Activated CD4-positive, alpha-beta T cell treated with anti-CD3 and anti-CD28 coated beads for 48 hours (primary cell): ENCODE measurements at regions not wholly inside any gene's neighbourhood (a gene's known extent, or its start where the extent isn't known, plus 50 kb on each side); places are given as distances from the start of the nearest gene placed in this dataset.

Experiments
- DNase-seq: peaks from one replicate; pipeline ENCODE4 v3.0.0-alpha.2; 2020

GRCh38 chr17:5788266-5788900 is 204.1 kb upstream of the NLRP1 start:
- DNase-seq: no peak

- no peak for DNase-seq
These were observed 205.2 kb upstream of the NLRP1 start for GRCh38 chr17:5789528-5789927.

- DNase-seq: no peak
These were observed 208.8 kb upstream of the NLRP1 start for GRCh38 chr17:5793157-5793556.

GRCh38 chr17:5793899-5794298 is 209.6 kb upstream of the NLRP1 start:
- DNase-seq: no peak

- no peak for DNase-seq
These were observed 210.1 kb upstream of the NLRP1 start for GRCh38 chr17:5794385-5794784.

GRCh38 chr17:5794881-5795506 is 210.7 kb upstream of the NLRP1 start:
- DNase-seq: no peak

- DNase-seq: no peak
These were observed 213.2 kb upstream of the NLRP1 start for GRCh38 chr17:5797447-5798050.

GRCh38 chr17:5798094-5798493 is 213.8 kb upstream of the NLRP1 start:
- no peak for DNase-seq

- DNase-seq: no peak
These were observed 215.8 kb upstream of the NLRP1 start for GRCh38 chr17:5800131-5800530.

- DNase-seq: no peak
These were observed 216.3 kb upstream of the NLRP1 start for GRCh38 chr17:5800646-5801045.

- no peak for DNase-seq
These were observed 219.9 kb upstream of the NLRP1 start for GRCh38 chr17:5804251-5804650.

- no peak for DNase-seq
These were observed 224.7 kb upstream of the NLRP1 start for GRCh38 chr17:5809056-5809455.

- DNase-seq: no peak
These were observed 225.4 kb upstream of the NLRP1 start for GRCh38 chr17:5809580-5810188.

GRCh38 chr17:5812590-5812989 is 228.3 kb upstream of the NLRP1 start:
- no peak for DNase-seq

- no peak for DNase-seq
These were observed 229.0 kb upstream of the NLRP1 start for GRCh38 chr17:5813357-5813756.

- DNase-seq: no peak
These were observed 231.1 kb upstream of the NLRP1 start for GRCh38 chr17:5815396-5815795.

GRCh38 chr17:5816491-5817070 is 232.3 kb upstream of the NLRP1 start:
- DNase-seq: no peak

- DNase-seq: no peak
These were observed 233.4 kb upstream of the NLRP1 start for GRCh38 chr17:5817475-5818395.

- DNase-seq: no peak
These were observed 235.1 kb upstream of the NLRP1 start for GRCh38 chr17:5819396-5819795.

- DNase-seq: no peak
These were observed 235.8 kb upstream of the NLRP1 start for GRCh38 chr17:5819921-5820685.

GRCh38 chr17:5820721-5821456 is 236.6 kb upstream of the NLRP1 start:
- DNase-seq: peak; percentile 35
